ENCODE measurements at regions not wholly inside any gene's neighbourhood (a gene's known extent, or its start where the extent isn't known, plus 50 kb on each side); places are given as distances from the start of the nearest gene placed in this dataset.

DNA sequence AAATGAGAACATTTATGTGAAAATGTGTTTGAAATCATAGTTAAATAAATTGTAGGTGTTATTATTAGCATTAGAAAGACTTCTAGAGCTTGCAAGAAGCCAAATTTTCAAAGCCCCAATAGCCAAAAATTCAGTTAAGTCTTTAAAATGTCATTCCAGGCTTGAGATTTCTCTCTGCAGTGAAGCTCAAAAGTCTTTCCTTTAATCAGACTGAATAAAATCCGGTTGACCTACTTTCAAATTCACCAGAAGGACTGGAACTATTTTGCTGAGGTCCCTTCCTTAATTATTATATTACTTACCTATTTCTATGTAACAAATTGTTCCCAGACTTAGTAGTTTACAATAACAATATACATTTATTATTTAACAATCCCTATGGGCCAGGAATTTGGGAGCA, 112.2 kb upstream of the TRPM3 start:
- ATAC-seq: no peak
- POLR2A ChIA-PET: no interaction called here
- Histone ChIP-seq H3K27ac (no peak overlapping the region), H3K4me2 (no peak overlapping the region), H3K4me3 (no peak overlapping the region), H3K4me1 (no peaks in the 10 kb centered on the region), H3K9me3 (no peaks in the 10 kb centered on the region)
- TF ChIP-seq ZSCAN20 (CRISPR knock-in tag; IDR thresholded peaks at IDR 0.05) (no peak), GATA3 (IDR thresholded peaks at IDR 0.05; ENCODE audit: borderline replicate concordance) (no peak), RARB (CRISPR knock-in tag; IDR thresholded peaks at IDR 0.05) (no peak), ZNF302 (CRISPR knock-in tag; IDR thresholded peaks at IDR 0.05) (no peak), CBX2 (IDR thresholded peaks at IDR 0.05; ENCODE audit: borderline replicate concordance, low read depth) (no peak), CHD2 (IDR thresholded peaks at IDR 0.05; ENCODE audit: low read length, partially characterized antibody) (no peak), ESRRA (IDR thresholded peaks at IDR 0.05; ENCODE audit: borderline replicate concordance, low read length) (no peak), CBX8 (IDR thresholded peaks at IDR 0.05) (no peak), RNF2 (IDR thresholded peaks at IDR 0.05; ENCODE audit: borderline replicate concordance, low read depth) (no peak), NPAS2 (CRISPR knock-in tag; IDR thresholded peaks at IDR 0.05; ENCODE audit: borderline replicate concordance) (no peak)
- TF ChIP-seq, protein P1, sequence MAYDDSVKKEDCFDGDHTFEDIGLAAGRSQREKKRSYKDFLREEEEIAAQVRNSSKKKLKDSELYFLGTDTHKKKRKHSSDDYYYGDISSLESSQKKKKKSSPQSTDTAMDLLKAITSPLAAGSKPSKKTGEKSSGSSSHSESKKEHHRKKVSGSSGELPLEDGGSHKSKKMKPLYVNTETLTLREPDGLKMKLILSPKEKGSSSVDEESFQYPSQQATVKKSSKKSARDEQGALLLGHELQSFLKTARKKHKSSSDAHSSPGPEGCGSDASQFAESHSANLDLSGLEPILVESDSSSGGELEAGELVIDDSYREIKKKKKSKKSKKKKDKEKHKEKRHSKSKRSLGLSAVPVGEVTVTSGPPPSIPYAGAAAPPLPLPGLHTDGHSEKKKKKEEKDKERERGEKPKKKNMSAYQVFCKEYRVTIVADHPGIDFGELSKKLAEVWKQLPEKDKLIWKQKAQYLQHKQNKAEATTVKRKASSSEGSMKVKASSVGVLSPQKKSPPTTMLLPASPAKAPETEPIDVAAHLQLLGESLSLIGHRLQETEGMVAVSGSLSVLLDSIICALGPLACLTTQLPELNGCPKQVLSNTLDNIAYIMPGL (CRISPR knock-in tag; IDR thresholded peaks at IDR 0.05; ENCODE audit: borderline replicate concordance): no peak
- TF ChIP-seq, protein P2, sequence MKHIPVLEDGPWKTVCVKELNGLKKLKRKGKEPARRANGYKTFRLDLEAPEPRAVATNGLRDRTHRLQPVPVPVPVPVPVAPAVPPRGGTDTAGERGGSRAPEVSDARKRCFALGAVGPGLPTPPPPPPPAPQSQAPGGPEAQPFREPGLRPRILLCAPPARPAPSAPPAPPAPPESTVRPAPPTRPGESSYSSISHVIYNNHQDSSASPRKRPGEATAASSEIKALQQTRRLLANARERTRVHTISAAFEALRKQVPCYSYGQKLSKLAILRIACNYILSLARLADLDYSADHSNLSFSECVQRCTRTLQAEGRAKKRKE (CRISPR knock-in tag; IDR thresholded peaks at IDR 0.05; ENCODE audit: low read depth): no peak
- TF ChIP-seq, protein P3, sequence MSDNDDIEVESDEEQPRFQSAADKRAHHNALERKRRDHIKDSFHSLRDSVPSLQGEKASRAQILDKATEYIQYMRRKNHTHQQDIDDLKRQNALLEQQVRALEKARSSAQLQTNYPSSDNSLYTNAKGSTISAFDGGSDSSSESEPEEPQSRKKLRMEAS (IDR thresholded peaks at IDR 0.05): no peak
- TF ChIP-seq, protein P4, sequence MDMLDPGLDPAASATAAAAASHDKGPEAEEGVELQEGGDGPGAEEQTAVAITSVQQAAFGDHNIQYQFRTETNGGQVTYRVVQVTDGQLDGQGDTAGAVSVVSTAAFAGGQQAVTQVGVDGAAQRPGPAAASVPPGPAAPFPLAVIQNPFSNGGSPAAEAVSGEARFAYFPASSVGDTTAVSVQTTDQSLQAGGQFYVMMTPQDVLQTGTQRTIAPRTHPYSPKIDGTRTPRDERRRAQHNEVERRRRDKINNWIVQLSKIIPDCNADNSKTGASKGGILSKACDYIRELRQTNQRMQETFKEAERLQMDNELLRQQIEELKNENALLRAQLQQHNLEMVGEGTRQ (IDR thresholded peaks at IDR 0.05): no peak
- DNase-seq (ENCODE audit: low read depth in 1 of 2, low spot score in 1 of 2): no peak
- no peak for FAIRE-seq
- CTCF ChIA-PET: interaction anchor here (3.1 kb wide), 1 partner anchor 17 kb away, joined by 7 read pairs; no protein-coding TSS in a partner anchor
- 6% methylated on average over 1 of the region's 1 CpG for WGBS (ENCODE audit: missing lambda C conversion rate)

DNA sequence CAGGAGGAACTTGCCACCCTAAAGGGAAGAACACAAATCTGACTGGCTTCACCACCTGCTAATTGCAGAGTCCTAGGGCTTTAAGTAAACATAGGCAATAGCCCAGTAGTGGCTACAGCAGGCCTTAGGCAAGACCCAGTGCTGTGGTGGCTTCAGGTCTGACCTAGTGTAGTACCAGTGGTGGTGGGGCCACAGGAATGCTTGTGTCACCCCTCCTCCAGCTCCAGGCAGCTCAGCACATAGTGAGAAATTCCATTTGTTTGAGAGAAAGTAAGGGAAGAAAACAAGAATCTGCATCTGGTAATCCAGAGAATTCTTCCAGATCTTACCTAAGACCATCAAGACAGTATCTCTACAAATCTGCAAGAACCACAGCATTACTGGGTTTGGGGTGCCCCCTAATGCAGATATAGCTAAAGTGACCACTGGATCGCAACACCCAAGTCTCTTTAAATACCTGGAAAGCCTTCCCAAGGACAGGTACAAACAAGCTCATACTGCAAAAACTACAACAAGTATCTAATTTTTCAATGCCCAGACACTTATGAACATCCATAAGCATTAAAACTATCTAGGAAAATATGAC, 102.6 kb upstream of the TRPM3 start:
- ATAC-seq (no peak), FAIRE-seq (no peak), DNase-seq (ENCODE audit: low read depth in 1 of 2, low spot score in 1 of 2) (no peak)
- CTCF ChIA-PET: interaction anchor here (0.9 to 1.5 kb wide), 2 partner anchors 25 to 584 kb away, joined by 4 read pairs; no protein-coding TSS in a partner anchor
- no peaks in the 10 kb centered on the region for H3K9me3 ChIP-seq
- H3K27ac ChIP-seq: no peak overlapping the region
- no peaks in the 10 kb centered on the region for H3K4me1 ChIP-seq
- 67% methylated on average over 1 of the region's 1 CpG for WGBS (ENCODE audit: missing lambda C conversion rate)
- H3K4me3 ChIP-seq: no peak overlapping the region
- POLR2A ChIA-PET: no interaction called here
- no peak overlapping the region for H3K4me2 ChIP-seq
- no peak for TF ChIP-seq SREBF2 (IDR thresholded peaks at IDR 0.05)
- TF ChIP-seq NR3C1 (IDR thresholded peaks at IDR 0.05): no peak
- TF ChIP-seq TFCP2L1 (CRISPR knock-in tag; IDR thresholded peaks at IDR 0.05): no peak
- no peak for TF ChIP-seq HOXA7 (CRISPR knock-in tag; IDR thresholded peaks at IDR 0.05)
- no peak for TF ChIP-seq ZFP36 (IDR thresholded peaks at IDR 0.05; ENCODE audit: borderline replicate concordance, partially characterized antibody)
- no peak for TF ChIP-seq RNF2 (IDR thresholded peaks at IDR 0.05; ENCODE audit: borderline replicate concordance, low read depth)
- TF ChIP-seq MAZ (IDR thresholded peaks at IDR 0.05; ENCODE audit: borderline replicate concordance, low read depth, low read length): no peak
- TF ChIP-seq EHF (CRISPR knock-in tag; IDR thresholded peaks at IDR 0.05): no peak
- no peak for TF ChIP-seq HEYL (CRISPR knock-in tag; IDR thresholded peaks at IDR 0.05)
- TF ChIP-seq ESRRA (IDR thresholded peaks at IDR 0.05; ENCODE audit: borderline replicate concordance, low read length): no peak
- TF ChIP-seq NFE2L2 (conservative IDR thresholded peaks at IDR 0.05; ENCODE audit: low read length): no peak
- no peak for TF ChIP-seq GATA3 (IDR thresholded peaks at IDR 0.05; ENCODE audit: borderline replicate concordance)

Data from A549 (cell line).